Transverse colon (tissue), 4 donors: ENCODE measurements at regions not wholly inside any gene's neighbourhood (a gene's known extent, or its start where the extent isn't known, plus 50 kb on each side); places are given as distances from the start of the nearest gene placed in this dataset.

Source experiments
- DNase-seq: peaks from one replicate; pipeline ENCODE4 v3.0.0-alpha.2; 2019
- H3K27ac ChIP-seq, 4 donors: fragments of 200-600 bp; sonication (generic); 2 replicates each; pipeline ENCODE4 v1.5.1; 2016 to 2018; ENCODE audit warnings: inconsistent platforms in 4 of 4
- H3K27me3 ChIP-seq: fragments of 200-600 bp; sonication (generic); 2 replicates; pipeline ENCODE4 v1.5.1; 2017; ENCODE audit warnings: inconsistent platforms
- H3K36me3 ChIP-seq, 4 donors: fragments of 200-600 bp; sonication (generic); 2 replicates each; pipeline ENCODE4 v1.5.1; 2017 to 2019; ENCODE audit warnings: inconsistent platforms in 4 of 4
- H3K4me1 ChIP-seq, 4 donors: fragments of 200-600 bp; sonication (generic); 2 replicates each; pipeline ENCODE4 v1.5.1; 2017 to 2020; ENCODE audit warnings: inconsistent platforms in 4 of 4
- H3K4me3 ChIP-seq, 4 donors: fragments of 200-600 bp; sonication (generic); 1 replicate in 1 of 4; 2 replicates in 3 of 4; pipeline versions ENCODE4 v1.5.1 to v1.6.1; 2017 to 2019; ENCODE audit warnings: inconsistent platforms in 4 of 4
- H3K9me3 ChIP-seq, 2 donors: fragments of 200-600 bp; sonication (generic); 2 replicates each; pipeline ENCODE4 v1.5.1; 2017 to 2019; ENCODE audit warnings: inconsistent platforms in 2 of 2
- CTCF ChIP-seq, 5 experiments: fragments of 200-600 bp in 3 of 5; fragments of 450-650 bp in 2 of 5; sonication (generic) in 3 of 5; IDR thresholded peaks; 1 replicate in 2 of 5; 2 replicates in 3 of 5; pipeline ENCODE4 v1.5.1; 2016 to 2017; ENCODE audit warnings: antibody characterized with exemption in 5 of 5, inconsistent platforms in 3 of 5, mild to moderate bottlenecking in 2 of 5, moderate library complexity in 1 of 5
- EP300 ChIP-seq: sonication (generic); formaldehyde crosslinking; IDR thresholded peaks from one replicate; pipeline ENCODE4 v1.6.1; 2017; ENCODE audit warnings: antibody characterized with exemption, low read depth
- POLR2A ChIP-seq: fragments of 450-650 bp; IDR thresholded peaks from one replicate; pipeline ENCODE4 v1.6.1; 2016; ENCODE audit warnings: antibody characterized with exemption, mild to moderate bottlenecking, moderate library complexity
- POLR2AphosphoS5 ChIP-seq, 3 donors: sonication (generic); formaldehyde crosslinking; IDR thresholded peaks; one replicate each; pipeline ENCODE4 v1.6.1; 2016; ENCODE audit warnings: antibody characterized with exemption in 3 of 3
- WGBS, 2 donors: methylation state at CpG; one replicate each; pipeline ENCODE4 v1.1.5; 2018; ENCODE audit warnings: low coverage in 1 of 2; 5-methylcytosine and 5-hydroxymethylcytosine counted together
- in situ Hi-C, 4 donors: fragments of 200-750 bp; cut with MboI; loops; one replicate each; pipeline versions ENCODE4 v1.15.0 to v1.15.1; 2017; ENCODE audit warnings: low sequenced_read_pairs in 3 of 4, low pct_ligation_motif_present in 1 of 4, low pct_unique_long_range_greater_than_20kb in 1 of 4
- intact Hi-C: fragments of 100-400 bp; cut with DNase I; formaldehyde crosslinking; loops from one replicate; pipeline ENCODE4 v1.15.1; 2023; ENCODE audit warnings: low total_unique reads

GRCh38 chr21:35491114-35491513 lies 442.0 kb upstream of the RUNX1 start:
- DNase-seq = no peak
- H3K27me3 ChIP-seq = no peaks in the 10 kb centered on the region
- no peak overlapping the region for H3K27ac ChIP-seq
- TF ChIP-seq CTCF (IDR thresholded peaks at IDR 0.05) (no peak), POLR2AphosphoS5 (IDR thresholded peaks at IDR 0.05) (no peak), POLR2A (no peak), EP300 (no peak)
- no peaks in the 10 kb centered on the region for H3K9me3 ChIP-seq
- WGBS, 2 donors = 76% methylated on average over 1 of the region's 1 CpG; no CpG with 5 or more reads in 1 of the 2 donors
- H3K4me3 ChIP-seq = no peak overlapping the region
- H3K4me1 ChIP-seq = no peaks in the 10 kb centered on the region
- in situ Hi-C loops (no loop called here), intact Hi-C loops (no loop called here)
- H3K36me3 ChIP-seq = no peaks in the 10 kb centered on the region

- H3K4me1 ChIP-seq = no peaks in the 10 kb centered on the region
- in situ Hi-C loops (no loop called here), intact Hi-C loops (no loop called here)
- no peaks in the 10 kb centered on the region for H3K9me3 ChIP-seq
- no peak for TF ChIP-seq EP300
- no peak for TF ChIP-seq CTCF (IDR thresholded peaks at IDR 0.05)
- TF ChIP-seq POLR2A = no peak
- H3K27ac ChIP-seq = no peak overlapping the region
- no peak overlapping the region for H3K4me3 ChIP-seq
- H3K27me3 ChIP-seq = no peaks in the 10 kb centered on the region
- no peaks in the 10 kb centered on the region for H3K36me3 ChIP-seq
- WGBS, 2 donors = 86 to 94% methylated on average over 6 to 10 of the region's 10 CpGs
- no peak for DNase-seq
These were observed 440.4 kb upstream of the RUNX1 start for GRCh38 chr21:35489389-35489980.

- H3K27ac ChIP-seq = no peak overlapping the region
- intact Hi-C loops = no loop called here
- H3K4me1 ChIP-seq = no peaks in the 10 kb centered on the region
- no peaks in the 10 kb centered on the region for H3K27me3 ChIP-seq
- no peaks in the 10 kb centered on the region for H3K36me3 ChIP-seq
- TF ChIP-seq CTCF (IDR thresholded peaks at IDR 0.05) (no peak), POLR2AphosphoS5 (IDR thresholded peaks at IDR 0.05) (no peak), POLR2A (no peak), EP300 (no peak)
- in situ Hi-C loops = no loop called here
- H3K4me3 ChIP-seq = no peak overlapping the region
- no peak for DNase-seq
- H3K9me3 ChIP-seq = no peaks in the 10 kb centered on the region
These were observed 439.8 kb upstream of the RUNX1 start for GRCh38 chr21:35488946-35489345.

DNA sequence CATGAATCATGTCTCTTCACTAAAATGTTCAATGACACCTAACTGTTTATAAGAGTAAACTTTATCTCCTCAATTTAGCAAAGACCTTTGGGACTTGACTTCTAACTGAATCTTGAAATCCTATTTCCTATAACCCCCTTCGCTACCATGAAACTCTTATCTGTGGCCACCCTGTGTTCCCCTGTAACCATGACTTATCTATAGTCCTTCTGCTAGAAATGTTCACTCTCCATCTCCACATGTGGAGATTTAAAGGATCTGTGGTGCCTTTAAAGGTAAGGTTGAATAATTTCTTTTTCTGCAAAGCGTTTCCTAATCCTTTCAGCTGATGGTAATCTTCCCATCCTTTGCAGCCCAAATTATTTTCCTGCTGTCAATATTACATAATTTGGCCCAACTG lies 436.3 kb upstream of the RUNX1 start:
- no peak overlapping the region for H3K4me3 ChIP-seq
- H3K27ac ChIP-seq = no peak overlapping the region
- intact Hi-C loops (no loop called here), in situ Hi-C loops (no loop called here)
- WGBS, 2 donors = 91 to 93% methylated on average over 2 of the region's 2 CpGs
- no peaks in the 10 kb centered on the region for H3K36me3 ChIP-seq
- TF ChIP-seq POLR2A (no peak), EP300 (no peak), POLR2AphosphoS5 (IDR thresholded peaks at IDR 0.05) (no peak), CTCF (IDR thresholded peaks at IDR 0.05) (no peak)
- H3K9me3 ChIP-seq = no peaks in the 10 kb centered on the region
- H3K27me3 ChIP-seq = no peaks in the 10 kb centered on the region
- DNase-seq = no peak
- no peaks in the 10 kb centered on the region for H3K4me1 ChIP-seq
